A549 (cell line): ENCODE measurements at regions not wholly inside any gene's neighbourhood (a gene's known extent, or its start where the extent isn't known, plus 50 kb on each side); places are given as distances from the start of the nearest gene placed in this dataset.

Source experiments
- CHD2 ChIP-seq: fragments of 150-350 bp; IDR thresholded peaks from 2 replicates; pipeline ENCODE4 v1.6.1; 2014; ENCODE audit warnings: low read length; ENCODE audit not compliant: partially characterized antibody
- ESRRA ChIP-seq: fragments of 150-350 bp; IDR thresholded peaks from 2 replicates; pipeline ENCODE4 v1.6.1; 2014; ENCODE audit warnings: mild to moderate bottlenecking, low read length, borderline replicate concordance
- RAD21 ChIP-seq, 2 experiments: fragments of >200 bp in 1 of 2; sonication (Bioruptor Twin) in 1 of 2; formaldehyde crosslinking in 1 of 2; IDR thresholded peaks in 1 of 2; conservative IDR thresholded peaks in 1 of 2; 2 replicates in 1 of 2; 3 replicates in 1 of 2; pipeline ENCODE4 v1.6.1; 2012 to 2018; ENCODE audit warnings: inconsistent platforms in 1 of 2
- TP53 ChIP-seq: fragments of 250-450 bp; sonication (Bioruptor Pico); IDR thresholded peaks from 2 replicates; pipeline ENCODE4 v1.5.0; 2021; ENCODE audit warnings: mild to moderate bottlenecking, moderate library complexity

- TF ChIP-seq RAD21 (conservative IDR thresholded peaks at IDR 0.05 in 1 of 2, IDR thresholded peaks at IDR 0.05 in 1 of 2): no peak
- no peak for TF ChIP-seq TP53 (CRISPR knock-in tag)
- no peak for TF ChIP-seq ESRRA
- no peak for TF ChIP-seq CHD2
Measured at GRCh38 chr13:108470921-108471320, 158.5 kb upstream of the MYO16 start.
